Activated CD4-positive, alpha-beta T cell treated with anti-CD3 and anti-CD28 coated beads for 1 hour (primary cell): ENCODE measurements at regions not wholly inside any gene's neighbourhood (a gene's known extent, or its start where the extent isn't known, plus 50 kb on each side); places are given as distances from the start of the nearest gene placed in this dataset.

Experiments
- DNase-seq: peaks from one replicate; pipeline ENCODE4 v3.0.0-alpha.2; 2020

GRCh38 chr18:77455004-77455403 lies 205.4 kb downstream of the GALR1 start:
- no peak for DNase-seq

GRCh38 chr18:77457681-77458080 lies 208.0 kb downstream of the GALR1 start:
- no peak for DNase-seq

- no peak for DNase-seq
Measured at GRCh38 chr18:77461062-77461688, 211.5 kb downstream of the GALR1 start.

GRCh38 chr18:77464917-77465316 lies 215.3 kb downstream of the GALR1 start:
- DNase-seq, result no peak

- no peak for DNase-seq
Measured at GRCh38 chr18:77466890-77467289, 217.2 kb downstream of the GALR1 start.

- no peak for DNase-seq
Measured at GRCh38 chr18:77469131-77469530, 219.5 kb downstream of the GALR1 start.

GRCh38 chr18:77470569-77471413 lies 221.1 kb downstream of the GALR1 start:
- DNase-seq, result no peak

- DNase-seq, result no peak
Measured at GRCh38 chr18:77472509-77472908, 222.9 kb downstream of the GALR1 start.

GRCh38 chr18:77478646-77479442 lies 229.2 kb downstream of the GALR1 start:
- no peak for DNase-seq

GRCh38 chr18:77481541-77481940 lies 231.9 kb downstream of the GALR1 start:
- DNase-seq, result no peak

GRCh38 chr18:77482190-77483085 lies 232.8 kb downstream of the GALR1 start:
- no peak for DNase-seq

GRCh38 chr18:77486985-77487384 lies 237.3 kb downstream of the GALR1 start:
- DNase-seq, result no peak

- no peak for DNase-seq
Measured at GRCh38 chr18:77487951-77488740, 238.5 kb downstream of the GALR1 start.

- no peak for DNase-seq
Measured at GRCh38 chr18:77495079-77495478, 245.4 kb downstream of the GALR1 start.

- no peak for DNase-seq
Measured at GRCh38 chr18:77495982-77496690, 246.5 kb downstream of the GALR1 start.

- no peak for DNase-seq
Measured at GRCh38 chr18:77501266-77501665, 251.6 kb downstream of the GALR1 start.

GRCh38 chr18:77505499-77505898 lies 255.9 kb downstream of the GALR1 start:
- DNase-seq, result no peak

GRCh38 chr18:77512152-77512551 lies 262.5 kb downstream of the GALR1 start:
- no peak for DNase-seq

GRCh38 chr18:77517901-77518300 lies 268.3 kb downstream of the GALR1 start:
- no peak for DNase-seq

- DNase-seq, result no peak
Measured at GRCh38 chr18:77520767-77521166, 271.1 kb downstream of the GALR1 start.

- no peak for DNase-seq
Measured at GRCh38 chr18:77522051-77522675, 272.5 kb downstream of the GALR1 start.
